ENCODE measurements at regions not wholly inside any gene's neighbourhood (a gene's known extent, or its start where the extent isn't known, plus 50 kb on each side); places are given as distances from the start of the nearest gene placed in this dataset.

GRCh38 chr9:129351058-129351641, 173.1 kb upstream of the IER5L start:
- TF ChIP-seq POLR2A (IDR thresholded peaks at IDR 0.05; ENCODE audit: low read length) (no peak), GATA1 (IDR thresholded peaks at IDR 0.05; ENCODE audit: low read depth, low read length) (no peak)

All from erythroblast (primary cell).